Stimulated activated memory B cell treated with anti-CD40 and anti-IgM and Interleukin-4, amounts not matched to agents 10 μg/mL and 1 μg/mL and 100 μg/mL, for 72 hours (primary cell): ENCODE measurements at regions not wholly inside any gene's neighbourhood (a gene's known extent, or its start where the extent isn't known, plus 50 kb on each side); places are given as distances from the start of the nearest gene placed in this dataset.
"Not testable (repeated sequence)": the region's sequence is repeated elsewhere in the genome, so short reads cannot be mapped to it uniquely, and the experiment has no call there.

ENCODE experiments used
- ATAC-seq: fragments of 150-1000 bp; cut with Tn5 transposase; 2 replicates; pipeline ENCODE4 v1.10.0; 2021
- H3K27ac Mint-ChIP-seq: one replicate; pipeline ENCODE4 v1.8.0; 2022; ENCODE audit warnings: mild to moderate bottlenecking, mixed read lengths
- H3K27me3 Mint-ChIP-seq: one replicate; pipeline ENCODE4 v1.8.0; 2022; ENCODE audit warnings: mixed read lengths
- H3K36me3 Mint-ChIP-seq: one replicate; pipeline ENCODE4 v1.8.0; 2022; ENCODE audit warnings: mixed read lengths
- H3K4me1 Mint-ChIP-seq: one replicate; pipeline ENCODE4 v1.8.0; 2022; ENCODE audit warnings: mixed read lengths
- H3K4me3 Mint-ChIP-seq: one replicate; pipeline ENCODE4 v1.8.0; 2022; ENCODE audit warnings: mild to moderate bottlenecking, moderate library complexity, mixed read lengths
- H3K9me3 Mint-ChIP-seq: one replicate; pipeline ENCODE4 v1.8.0; 2022; ENCODE audit warnings: mixed read lengths

- no peaks in the 10 kb centered on the region for H3K4me1 Mint-ChIP-seq
- no peaks in the 10 kb centered on the region for H3K36me3 Mint-ChIP-seq
- H3K27me3 Mint-ChIP-seq = no peaks in the 10 kb centered on the region
- ATAC-seq = no peak
- H3K9me3 Mint-ChIP-seq = peaks cover 5% of the 10 kb centered on the region
- no peak overlapping the region for H3K4me3 Mint-ChIP-seq
- no peak overlapping the region for H3K27ac Mint-ChIP-seq
These were observed 281.1 kb upstream of the COL3A1 start for GRCh38 chr2:188693111-188693510.

GRCh38 chr2:188693771-188694170, 280.4 kb upstream of the COL3A1 start:
- Mint-ChIP-seq H3K27ac (no peak overlapping the region), H3K9me3 (peaks cover 2% of the 10 kb centered on the region), H3K36me3 (no peaks in the 10 kb centered on the region), H3K4me1 (no peaks in the 10 kb centered on the region), H3K27me3 (no peaks in the 10 kb centered on the region), H3K4me3 (no peak overlapping the region)
- no peak for ATAC-seq

DNA sequence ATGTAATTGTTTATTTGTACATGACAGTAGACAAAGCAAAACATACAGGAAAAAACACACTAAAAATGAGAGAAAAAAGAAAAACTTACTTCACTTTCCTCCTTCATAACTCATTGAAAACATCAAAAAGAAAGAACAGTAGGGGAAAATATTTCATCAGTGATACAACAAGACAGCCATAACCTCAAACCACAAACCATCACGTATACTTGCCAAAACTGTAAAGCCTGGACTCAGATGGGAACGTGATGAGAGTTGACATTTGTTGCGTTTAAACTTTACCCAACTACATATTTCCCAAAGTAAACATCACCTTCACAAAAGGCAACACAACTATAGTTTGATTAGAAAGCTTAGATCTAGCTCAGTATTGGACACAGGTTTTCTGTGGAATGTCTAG, 278.2 kb upstream of the COL3A1 start:
- H3K36me3 Mint-ChIP-seq = no peaks in the 10 kb centered on the region
- H3K27me3 Mint-ChIP-seq = no peaks in the 10 kb centered on the region
- H3K4me1 Mint-ChIP-seq = no peaks in the 10 kb centered on the region
- H3K27ac Mint-ChIP-seq = no peak overlapping the region
- ATAC-seq = no peak
- no peak overlapping the region for H3K4me3 Mint-ChIP-seq
- peaks cover 2% of the 10 kb centered on the region for H3K9me3 Mint-ChIP-seq

GRCh38 chr2:188698151-188698550, 276.0 kb upstream of the COL3A1 start:
- not testable (repeated sequence) for H3K9me3 Mint-ChIP-seq, H3K27ac Mint-ChIP-seq, H3K36me3 Mint-ChIP-seq, H3K4me1 Mint-ChIP-seq, ATAC-seq, H3K4me3 Mint-ChIP-seq, H3K27me3 Mint-ChIP-seq

DNA sequence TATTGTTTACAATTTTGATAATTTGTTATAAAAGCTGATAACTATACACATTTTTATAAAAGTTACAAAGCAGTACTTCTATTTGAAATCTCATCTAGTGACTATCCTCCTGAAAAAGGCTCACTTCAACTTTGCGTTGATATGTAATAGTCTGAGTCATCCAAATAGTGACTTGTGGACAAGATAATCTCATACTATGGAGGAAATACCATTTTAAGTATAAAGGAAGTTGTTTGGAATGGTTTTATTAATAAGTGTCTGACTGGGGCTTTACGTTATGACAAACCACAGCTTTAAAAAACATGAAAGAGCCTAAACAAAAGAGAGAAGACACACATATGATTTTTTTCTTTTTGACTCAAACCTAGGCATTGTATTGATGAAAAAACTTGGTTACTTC, 272.3 kb upstream of the COL3A1 start:
- H3K27ac Mint-ChIP-seq = no peak overlapping the region
- no peak overlapping the region for H3K4me3 Mint-ChIP-seq
- ATAC-seq = no peak
- H3K4me1 Mint-ChIP-seq = no peaks in the 10 kb centered on the region
- peaks cover 6% of the 10 kb centered on the region for H3K9me3 Mint-ChIP-seq
- no peaks in the 10 kb centered on the region for H3K36me3 Mint-ChIP-seq
- no peaks in the 10 kb centered on the region for H3K27me3 Mint-ChIP-seq

GRCh38 chr2:188705191-188705590, 269.0 kb upstream of the COL3A1 start:
- no peak overlapping the region for H3K4me3 Mint-ChIP-seq
- H3K27me3 Mint-ChIP-seq = no peaks in the 10 kb centered on the region
- H3K4me1 Mint-ChIP-seq = no peaks in the 10 kb centered on the region
- H3K36me3 Mint-ChIP-seq = no peaks in the 10 kb centered on the region
- no peak overlapping the region for H3K27ac Mint-ChIP-seq
- peaks cover 6% of the 10 kb centered on the region for H3K9me3 Mint-ChIP-seq
- ATAC-seq = no peak

DNA sequence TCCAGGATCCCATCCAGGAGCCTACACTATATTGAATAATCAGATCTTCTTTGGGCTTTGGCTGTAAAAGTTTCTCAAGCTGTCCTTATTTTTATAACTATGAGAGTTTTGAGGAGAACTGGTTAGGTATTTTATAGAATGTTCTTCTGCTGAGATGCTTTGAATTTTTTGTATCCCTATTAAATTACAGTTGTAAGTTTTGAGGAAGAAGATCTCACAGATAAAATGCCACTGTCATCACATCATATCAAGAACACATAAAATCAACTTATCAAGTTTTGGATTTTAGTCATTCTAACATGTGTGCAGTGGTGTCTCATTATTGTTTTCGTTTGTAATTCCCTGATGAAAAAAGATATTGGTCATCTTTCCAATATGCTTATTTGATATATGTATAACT, 260.2 kb upstream of the COL3A1 start:
- ATAC-seq = no peak
- Mint-ChIP-seq H3K27me3 (no peaks in the 10 kb centered on the region), H3K4me1 (no peaks in the 10 kb centered on the region), H3K9me3 (peaks cover 8% of the 10 kb centered on the region), H3K27ac (no peak overlapping the region), H3K36me3 (no peaks in the 10 kb centered on the region), H3K4me3 (no peak overlapping the region)

GRCh38 chr2:188720811-188721605, 253.2 kb upstream of the COL3A1 start:
- H3K27ac Mint-ChIP-seq = no peak overlapping the region
- H3K36me3 Mint-ChIP-seq = no peaks in the 10 kb centered on the region
- H3K4me1 Mint-ChIP-seq = no peaks in the 10 kb centered on the region
- H3K4me3 Mint-ChIP-seq = no peak overlapping the region
- ATAC-seq = no peak
- peaks cover 5% of the 10 kb centered on the region for H3K9me3 Mint-ChIP-seq
- H3K27me3 Mint-ChIP-seq = no peaks in the 10 kb centered on the region

DNA sequence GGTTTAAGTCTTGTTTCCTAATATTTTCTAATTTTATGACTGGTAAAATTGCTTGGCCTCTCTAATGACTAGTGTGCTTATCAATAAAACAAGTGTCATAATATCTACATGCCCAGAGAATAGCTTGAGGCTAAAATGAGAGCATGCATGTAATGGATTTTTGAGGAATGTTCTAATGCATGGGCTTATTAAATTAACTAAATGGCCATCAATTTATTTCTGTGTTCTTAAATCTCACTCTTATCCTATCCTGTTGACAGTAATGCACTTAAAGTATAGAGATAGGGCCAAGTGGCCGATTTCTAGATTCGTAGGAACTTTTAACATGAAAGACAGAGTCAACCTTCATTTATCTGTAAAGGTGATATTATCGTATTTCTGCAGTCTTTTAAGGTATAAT, 252.4 kb upstream of the COL3A1 start:
- Mint-ChIP-seq H3K27ac (no peak overlapping the region), H3K27me3 (no peaks in the 10 kb centered on the region), H3K4me1 (no peaks in the 10 kb centered on the region), H3K9me3 (peaks cover 4% of the 10 kb centered on the region), H3K36me3 (no peaks in the 10 kb centered on the region), H3K4me3 (no peak overlapping the region)
- ATAC-seq = no peak

- H3K36me3 Mint-ChIP-seq = no peaks in the 10 kb centered on the region
- H3K27ac Mint-ChIP-seq = no peak overlapping the region
- no peak overlapping the region for H3K4me3 Mint-ChIP-seq
- no peaks in the 10 kb centered on the region for H3K27me3 Mint-ChIP-seq
- peaks cover 6% of the 10 kb centered on the region for H3K9me3 Mint-ChIP-seq
- H3K4me1 Mint-ChIP-seq = no peaks in the 10 kb centered on the region
- ATAC-seq = no peak
These were observed 248.3 kb upstream of the COL3A1 start for GRCh38 chr2:188725746-188726360.

DNA sequence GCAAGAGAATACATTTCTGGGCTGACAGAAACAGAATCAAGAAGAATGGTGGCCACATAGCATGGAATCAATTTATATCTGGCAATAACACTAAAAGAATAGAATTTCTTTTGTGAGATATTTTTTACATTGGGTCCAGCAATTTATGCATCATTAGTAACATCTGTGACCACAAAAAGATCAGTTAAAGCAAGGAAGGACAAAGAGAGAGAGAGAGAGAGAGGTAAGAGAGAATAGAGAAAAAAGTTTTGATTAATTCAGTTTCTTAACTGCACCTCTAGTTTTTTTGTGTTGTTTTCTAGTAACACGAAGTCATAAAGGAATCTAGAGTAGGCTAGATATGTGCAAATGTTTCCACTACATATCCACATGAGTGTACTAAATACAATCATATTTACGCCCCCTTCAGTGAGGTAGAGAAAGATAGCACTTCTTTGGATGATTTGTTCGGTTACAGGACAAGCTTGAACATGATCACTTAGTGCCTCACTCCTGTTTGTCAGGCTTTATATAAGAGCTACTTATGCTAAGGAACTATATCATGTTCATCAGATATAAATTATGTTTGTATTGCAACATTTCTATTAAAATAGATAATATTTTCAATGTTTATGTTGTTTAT, 247.4 kb upstream of the COL3A1 start:
- no peak overlapping the region for H3K27ac Mint-ChIP-seq
- no peak for ATAC-seq
- no peak overlapping the region for H3K4me3 Mint-ChIP-seq
- peaks cover 6% of the 10 kb centered on the region for H3K9me3 Mint-ChIP-seq
- no peaks in the 10 kb centered on the region for H3K27me3 Mint-ChIP-seq
- no peaks in the 10 kb centered on the region for H3K4me1 Mint-ChIP-seq
- H3K36me3 Mint-ChIP-seq = no peaks in the 10 kb centered on the region

GRCh38 chr2:188727846-188728245, 246.3 kb upstream of the COL3A1 start:
- no peak for ATAC-seq
- H3K4me1 Mint-ChIP-seq = no peaks in the 10 kb centered on the region
- H3K9me3 Mint-ChIP-seq = peaks cover 3% of the 10 kb centered on the region
- H3K27ac Mint-ChIP-seq = no peak overlapping the region
- H3K36me3 Mint-ChIP-seq = no peaks in the 10 kb centered on the region
- no peak overlapping the region for H3K4me3 Mint-ChIP-seq
- H3K27me3 Mint-ChIP-seq = no peaks in the 10 kb centered on the region

DNA sequence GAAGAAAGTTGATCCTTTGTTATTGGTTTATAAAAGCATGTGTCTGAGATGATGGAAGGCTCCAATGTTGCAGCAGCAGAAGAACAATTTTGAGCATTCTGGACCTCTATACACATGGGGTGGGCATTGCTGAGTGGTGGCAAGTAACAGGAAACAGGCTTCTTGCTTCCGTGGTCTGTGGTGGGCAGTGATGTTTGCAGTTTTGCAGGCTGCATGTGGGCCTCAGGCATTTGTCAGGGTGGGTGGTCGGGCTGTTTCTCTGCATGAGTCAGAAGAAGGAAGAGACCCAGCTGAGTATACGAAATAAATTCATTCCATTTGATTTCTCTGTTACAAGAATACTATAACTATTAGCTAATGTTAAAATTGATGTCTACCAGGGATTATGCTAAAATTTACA, 239.5 kb upstream of the COL3A1 start:
- Mint-ChIP-seq H3K36me3 (no peaks in the 10 kb centered on the region), H3K27ac (no peak overlapping the region), H3K4me3 (no peak overlapping the region), H3K27me3 (no peaks in the 10 kb centered on the region), H3K4me1 (no peaks in the 10 kb centered on the region), H3K9me3 (peaks cover 3% of the 10 kb centered on the region)
- no peak for ATAC-seq

DNA sequence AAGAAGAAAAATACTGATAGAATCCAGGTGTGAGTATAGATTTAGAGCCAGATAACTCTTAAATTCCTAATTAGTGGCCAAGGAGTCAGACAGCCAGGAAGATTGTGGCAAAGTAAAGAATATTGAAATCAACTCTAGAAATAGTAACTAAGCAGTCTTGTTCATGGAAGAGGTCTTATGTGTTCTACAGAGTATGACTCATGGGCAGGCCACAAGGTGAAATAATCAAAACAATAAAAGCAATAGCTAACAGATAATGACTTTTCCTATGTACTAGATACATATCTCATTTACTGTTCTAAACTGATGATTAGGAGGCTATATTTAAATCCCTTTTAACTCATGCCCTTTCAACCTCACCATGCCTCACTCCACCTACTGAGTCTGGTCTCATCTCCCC, 227.4 kb upstream of the COL3A1 start:
- Mint-ChIP-seq H3K27ac (no peak overlapping the region), H3K9me3 (peaks cover 6% of the 10 kb centered on the region), H3K4me3 (no peak overlapping the region), H3K4me1 (no peaks in the 10 kb centered on the region), H3K36me3 (no peaks in the 10 kb centered on the region), H3K27me3 (no peaks in the 10 kb centered on the region)
- ATAC-seq = no peak

GRCh38 chr2:188751816-188752215, 222.4 kb upstream of the COL3A1 start:
- no peak overlapping the region for H3K4me3 Mint-ChIP-seq
- no peaks in the 10 kb centered on the region for H3K4me1 Mint-ChIP-seq
- ATAC-seq = no peak
- H3K36me3 Mint-ChIP-seq = no peaks in the 10 kb centered on the region
- no peaks in the 10 kb centered on the region for H3K27me3 Mint-ChIP-seq
- no peaks in the 10 kb centered on the region for H3K9me3 Mint-ChIP-seq
- H3K27ac Mint-ChIP-seq = no peak overlapping the region

DNA sequence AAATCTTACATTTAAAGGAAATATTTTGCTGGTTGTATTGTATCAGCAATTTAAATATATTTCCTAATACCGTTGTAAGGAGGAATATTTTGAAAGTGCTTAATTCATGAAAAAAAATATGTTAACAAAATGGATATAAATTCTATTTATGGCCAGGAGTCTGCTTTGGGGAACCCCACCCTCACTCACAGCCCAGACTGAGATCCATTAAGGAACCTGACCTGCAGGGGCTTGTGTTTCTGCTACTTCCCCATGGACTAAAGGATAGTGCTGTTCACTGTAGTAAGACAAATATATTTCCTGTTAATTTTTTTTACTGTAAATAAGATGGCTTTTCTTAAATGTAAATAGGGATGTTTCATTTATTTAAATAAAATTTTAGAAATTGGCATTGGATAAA, 221.9 kb upstream of the COL3A1 start:
- Mint-ChIP-seq H3K4me3 (no peak overlapping the region), H3K36me3 (no peaks in the 10 kb centered on the region), H3K4me1 (no peaks in the 10 kb centered on the region), H3K27me3 (no peaks in the 10 kb centered on the region), H3K27ac (no peak overlapping the region), H3K9me3 (no peaks in the 10 kb centered on the region)
- ATAC-seq = no peak
